Suprapubic skin (tissue), 4 donors: ENCODE measurements at regions not wholly inside any gene's neighbourhood (a gene's known extent, or its start where the extent isn't known, plus 50 kb on each side); places are given as distances from the start of the nearest gene placed in this dataset.
A peak's percentile ranks its signal among the peaks of the same experiment; 100 is the strongest.

Experiments
- DNase-seq, 2 donors: peaks; one replicate each; pipeline ENCODE4 v3.0.0-alpha.2; 2019; ENCODE audit warnings: low spot score in 2 of 2
- H3K27ac ChIP-seq: fragments of 200-600 bp; sonication (generic); one replicate; pipeline ENCODE4 v1.5.1; 2019
- H3K27me3 ChIP-seq: fragments of 200-600 bp; sonication (generic); one replicate; pipeline ENCODE4 v1.5.1; 2019
- H3K36me3 ChIP-seq: fragments of 200-600 bp; sonication (generic); one replicate; pipeline ENCODE4 v1.5.1; 2019
- H3K4me1 ChIP-seq: fragments of 200-600 bp; sonication (generic); one replicate; pipeline ENCODE4 v1.5.1; 2019
- H3K4me3 ChIP-seq: fragments of 200-600 bp; sonication (generic); one replicate; pipeline ENCODE4 v1.5.1; 2019; ENCODE audit warnings: mild to moderate bottlenecking
- H3K9me3 ChIP-seq: fragments of 200-600 bp; sonication (generic); one replicate; pipeline ENCODE4 v1.5.1; 2019
- EP300 ChIP-seq: sonication (generic); formaldehyde crosslinking; IDR thresholded peaks from one replicate; pipeline ENCODE4 v1.6.1; 2017; ENCODE audit warnings: antibody characterized with exemption
- POLR2A ChIP-seq, 2 donors: fragments of 450-650 bp; IDR thresholded peaks; one replicate each; pipeline ENCODE4 v1.6.1; 2017; ENCODE audit warnings: antibody characterized with exemption in 2 of 2, mild to moderate bottlenecking in 2 of 2, moderate library complexity in 2 of 2
- POLR2AphosphoS5 ChIP-seq, 3 donors: sonication (generic); formaldehyde crosslinking; IDR thresholded peaks; one replicate each; pipeline ENCODE4 v1.6.1; 2017; ENCODE audit warnings: antibody characterized with exemption in 3 of 3
- WGBS: methylation state at CpG from one replicate; pipeline ENCODE4 v1.1.5; 2018; 5-methylcytosine and 5-hydroxymethylcytosine counted together
- TF ChIP-seq, protein P1 (sequence below), 2 donors: fragments of 200-600 bp in 1 of 2; fragments of 450-650 bp in 1 of 2; sonication (generic) in 1 of 2; IDR thresholded peaks; one replicate each; pipeline ENCODE4 v1.5.1; 2016 to 2019; ENCODE audit warnings: antibody characterized with exemption in 2 of 2, mild to moderate bottlenecking in 1 of 2, moderate library complexity in 1 of 2

DNA sequence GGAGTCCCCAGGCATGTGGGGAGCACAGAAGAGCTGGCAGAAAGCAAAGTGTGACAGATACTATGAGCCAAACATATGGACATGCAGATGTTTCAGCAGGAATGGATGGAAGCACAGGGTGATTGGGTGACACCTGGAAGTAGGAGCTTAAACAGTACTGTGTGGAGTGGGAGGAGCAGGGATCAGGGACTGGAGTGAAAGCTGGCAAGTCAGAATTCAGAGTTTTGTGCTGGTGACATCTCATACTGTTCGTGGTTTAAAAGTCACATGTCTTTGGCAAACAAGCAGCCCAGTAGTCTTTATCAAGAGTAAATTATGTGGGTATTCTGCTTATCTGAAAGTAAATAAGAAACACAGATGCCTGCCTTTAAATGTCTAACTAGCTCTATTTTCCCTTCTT is 408.2 kb downstream of the COG6 start:
- H3K36me3 ChIP-seq, result no peaks in the 10 kb centered on the region
- no peak for DNase-seq
- no peak for TF ChIP-seq POLR2A (IDR thresholded peaks at IDR 0.05)
- TF ChIP-seq, protein P1, sequence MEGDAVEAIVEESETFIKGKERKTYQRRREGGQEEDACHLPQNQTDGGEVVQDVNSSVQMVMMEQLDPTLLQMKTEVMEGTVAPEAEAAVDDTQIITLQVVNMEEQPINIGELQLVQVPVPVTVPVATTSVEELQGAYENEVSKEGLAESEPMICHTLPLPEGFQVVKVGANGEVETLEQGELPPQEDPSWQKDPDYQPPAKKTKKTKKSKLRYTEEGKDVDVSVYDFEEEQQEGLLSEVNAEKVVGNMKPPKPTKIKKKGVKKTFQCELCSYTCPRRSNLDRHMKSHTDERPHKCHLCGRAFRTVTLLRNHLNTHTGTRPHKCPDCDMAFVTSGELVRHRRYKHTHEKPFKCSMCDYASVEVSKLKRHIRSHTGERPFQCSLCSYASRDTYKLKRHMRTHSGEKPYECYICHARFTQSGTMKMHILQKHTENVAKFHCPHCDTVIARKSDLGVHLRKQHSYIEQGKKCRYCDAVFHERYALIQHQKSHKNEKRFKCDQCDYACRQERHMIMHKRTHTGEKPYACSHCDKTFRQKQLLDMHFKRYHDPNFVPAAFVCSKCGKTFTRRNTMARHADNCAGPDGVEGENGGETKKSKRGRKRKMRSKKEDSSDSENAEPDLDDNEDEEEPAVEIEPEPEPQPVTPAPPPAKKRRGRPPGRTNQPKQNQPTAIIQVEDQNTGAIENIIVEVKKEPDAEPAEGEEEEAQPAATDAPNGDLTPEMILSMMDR (IDR thresholded peaks at IDR 0.05), result no peak
- TF ChIP-seq EP300, result no peak
- no peak for TF ChIP-seq POLR2AphosphoS5 (IDR thresholded peaks at IDR 0.05)
- H3K4me3 ChIP-seq, result no peak overlapping the region
- 61% methylated on average over 1 of the region's 1 CpG for WGBS
- peaks cover 38% of the 10 kb centered on the region for H3K4me1 ChIP-seq
- H3K27me3 ChIP-seq, result no peaks in the 10 kb centered on the region
- no peak overlapping the region for H3K27ac ChIP-seq
- H3K9me3 ChIP-seq, result no peaks in the 10 kb centered on the region

DNA sequence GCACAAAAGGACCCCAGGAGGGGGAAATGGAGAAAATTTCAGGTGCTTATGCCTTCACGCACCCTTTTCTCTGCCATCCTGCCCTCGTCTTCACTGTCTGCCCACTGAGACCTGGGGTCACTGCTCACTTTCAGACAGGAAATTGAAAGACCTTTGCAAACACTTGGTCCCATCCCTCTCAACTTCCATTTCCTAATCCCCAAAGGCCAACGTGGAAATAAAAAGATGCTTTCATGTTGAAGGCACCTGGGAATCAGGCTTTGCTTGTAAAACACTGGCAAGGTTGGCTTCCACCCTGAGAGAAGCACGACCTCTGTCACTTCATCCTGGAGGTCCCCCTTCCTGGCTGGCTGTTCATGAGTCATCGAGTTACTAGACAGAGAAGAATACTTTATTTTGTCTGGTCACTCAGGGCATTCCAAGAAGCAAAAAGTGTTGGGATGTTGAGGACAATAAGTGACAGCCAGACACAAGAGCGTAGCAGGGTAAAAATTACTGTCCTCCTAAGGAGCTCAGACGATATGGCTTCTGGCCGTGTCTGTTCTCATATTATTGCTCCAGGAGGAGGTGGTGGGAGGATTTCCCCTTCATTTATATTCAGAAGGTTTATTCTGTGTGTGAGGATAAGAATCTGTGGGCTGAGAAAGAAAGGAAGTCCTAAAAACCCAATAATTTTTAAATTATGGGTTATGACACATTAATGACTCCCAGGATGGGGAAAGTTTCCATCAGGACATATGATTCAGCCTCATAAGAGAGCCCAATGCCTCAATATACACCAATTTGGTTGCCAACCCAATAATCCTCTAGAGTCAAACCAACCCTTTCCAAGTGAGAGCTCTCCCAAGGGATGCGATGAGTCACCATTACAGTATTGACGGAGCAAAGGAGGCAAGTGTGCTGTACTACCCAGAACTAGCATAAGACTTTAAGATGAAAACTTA is 409.0 kb downstream of the COG6 start:
- H3K9me3 ChIP-seq, result no peaks in the 10 kb centered on the region
- H3K27me3 ChIP-seq, result no peaks in the 10 kb centered on the region
- H3K4me1 ChIP-seq, result peaks cover 35% of the 10 kb centered on the region
- H3K4me3 ChIP-seq, result no peak overlapping the region
- peak overlapping the region; percentile 21 for H3K27ac ChIP-seq
- TF ChIP-seq EP300 (no peak), POLR2AphosphoS5 (IDR thresholded peaks at IDR 0.05) (no peak), POLR2A (IDR thresholded peaks at IDR 0.05) (no peak)
- TF ChIP-seq, protein P1 (IDR thresholded peaks at IDR 0.05), result no peak
- WGBS, result 65% methylated on average over 10 of the region's 10 CpGs
- no peak for DNase-seq
- no peaks in the 10 kb centered on the region for H3K36me3 ChIP-seq

DNA sequence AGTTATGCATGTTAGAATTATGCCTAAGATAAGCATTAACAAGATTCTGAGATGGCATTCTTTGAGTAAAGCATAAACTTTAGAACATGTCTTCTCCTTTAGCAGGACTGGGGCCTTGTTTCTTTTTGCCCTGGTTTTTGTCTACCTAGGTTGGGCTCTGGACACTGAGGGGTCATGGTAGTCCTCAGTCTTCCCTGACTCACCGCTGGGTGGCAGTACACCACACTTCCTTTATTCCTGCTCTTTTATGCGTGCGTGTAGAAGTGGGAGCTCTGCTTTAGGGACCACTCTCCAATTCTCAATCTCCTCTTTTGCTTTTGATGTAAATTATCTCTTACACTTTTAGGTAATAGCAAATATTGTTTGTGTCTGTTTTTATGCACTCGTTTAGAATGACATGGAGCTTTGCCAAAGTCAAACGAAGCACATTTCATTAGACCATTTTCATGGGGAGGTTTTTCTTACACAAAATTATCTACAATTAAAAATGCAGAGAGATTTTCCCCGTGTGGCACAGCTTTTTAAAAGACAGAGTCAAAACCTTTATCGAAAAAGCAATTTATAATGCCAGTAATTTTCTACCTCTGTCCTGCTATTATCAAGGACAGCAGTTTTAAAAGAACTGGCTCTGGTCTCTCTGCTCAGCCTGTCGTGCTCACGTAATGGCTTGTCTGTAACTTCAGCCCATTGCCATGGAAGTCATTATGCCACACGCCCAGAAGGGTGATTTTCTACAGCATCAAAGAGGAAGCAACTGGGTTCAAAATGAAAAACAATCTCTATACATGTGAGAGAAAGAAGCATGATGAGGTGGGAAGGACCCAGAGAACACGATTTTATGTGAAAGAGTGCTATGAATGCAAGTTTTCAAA is 413.9 kb downstream of the COG6 start:
- Histone ChIP-seq H3K4me3 (no peak overlapping the region), H3K36me3 (no peaks in the 10 kb centered on the region), H3K9me3 (no peaks in the 10 kb centered on the region), H3K4me1 (peaks cover 14% of the 10 kb centered on the region), H3K27ac (no peak overlapping the region), H3K27me3 (no peaks in the 10 kb centered on the region)
- DNase-seq, result peak in 1 of 2 donors; percentile 80
- 24% methylated on average over 11 of the region's 11 CpGs for WGBS
- no peak for TF ChIP-seq EP300
- no peak for TF ChIP-seq POLR2AphosphoS5 (IDR thresholded peaks at IDR 0.05)
- TF ChIP-seq, protein P1 (IDR thresholded peaks at IDR 0.05), result peak; percentile 73 to 81

DNA sequence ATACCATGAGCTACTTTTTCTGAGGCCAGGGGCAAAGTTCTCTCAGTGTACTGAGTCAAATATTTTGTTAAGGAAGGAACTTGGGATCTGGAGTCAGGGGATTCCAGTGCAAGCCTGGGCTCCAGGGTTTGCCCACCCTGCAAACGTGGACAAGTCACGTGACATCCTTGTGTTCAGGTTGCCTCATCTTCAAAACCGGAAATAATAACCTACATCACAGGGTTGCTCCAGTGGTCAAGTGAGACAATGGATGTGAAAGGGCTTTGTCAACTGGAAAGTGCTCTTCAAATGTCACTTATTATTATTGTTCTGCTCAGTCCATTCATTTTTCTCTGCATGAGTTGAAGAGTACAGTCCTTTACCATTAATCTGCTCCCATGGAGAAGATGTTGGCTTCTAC is 414.9 kb downstream of the COG6 start:
- Histone ChIP-seq H3K4me3 (no peak overlapping the region), H3K27ac (no peak overlapping the region), H3K27me3 (no peaks in the 10 kb centered on the region), H3K36me3 (no peaks in the 10 kb centered on the region), H3K9me3 (no peaks in the 10 kb centered on the region), H3K4me1 (peaks cover 7% of the 10 kb centered on the region)
- TF ChIP-seq EP300, result no peak
- TF ChIP-seq, protein P1 (IDR thresholded peaks at IDR 0.05), result no peak
- no peak for DNase-seq
- WGBS, result 89% methylated on average over 3 of the region's 3 CpGs

DNA sequence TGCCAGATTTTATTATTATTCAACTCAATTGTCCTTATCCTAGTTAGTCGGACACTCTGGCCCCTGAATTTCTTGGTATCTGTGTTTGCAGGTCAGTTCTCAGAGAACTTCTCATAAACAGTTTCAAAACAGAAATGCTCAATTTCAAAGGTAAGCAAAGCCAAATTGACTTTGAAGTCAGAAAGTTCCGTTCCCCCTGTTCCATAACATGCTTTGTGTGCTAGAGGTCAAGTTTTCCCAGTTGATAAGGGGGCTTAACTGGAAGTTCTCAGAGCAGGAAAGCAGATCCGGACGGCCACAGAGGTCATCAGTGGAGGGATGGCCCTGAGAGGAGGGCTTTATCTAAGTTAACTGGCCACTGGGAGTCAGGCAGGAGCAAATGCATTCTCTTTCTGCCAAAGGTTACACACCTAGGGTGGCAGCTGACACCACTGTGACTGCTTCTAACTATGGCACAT is 417.2 kb downstream of the COG6 start:
- Histone ChIP-seq H3K9me3 (no peaks in the 10 kb centered on the region), H3K4me3 (no peak overlapping the region), H3K4me1 (peaks cover 7% of the 10 kb centered on the region), H3K36me3 (no peaks in the 10 kb centered on the region), H3K27me3 (no peaks in the 10 kb centered on the region), H3K27ac (no peak overlapping the region)
- no peak for DNase-seq
- WGBS, result 89% methylated on average over 4 of the region's 4 CpGs
- TF ChIP-seq POLR2A (IDR thresholded peaks at IDR 0.05) (no peak), EP300 (no peak), POLR2AphosphoS5 (IDR thresholded peaks at IDR 0.05) (no peak)
- TF ChIP-seq, protein P1 (IDR thresholded peaks at IDR 0.05), result no peak
